Mesenchymal stem cell (in vitro differentiated cells and primary cell): ENCODE measurements at regions not wholly inside any gene's neighbourhood (a gene's known extent, or its start where the extent isn't known, plus 50 kb on each side); places are given as distances from the start of the nearest gene placed in this dataset.
"Not testable (repeated sequence)": the region's sequence is repeated elsewhere in the genome, so short reads cannot be mapped to it uniquely, and the experiment has no call there.

Source experiments
- DNase-seq: peaks from one replicate; pipeline ENCODE4 v3.0.0-alpha.2; 2013
- H2AFZ ChIP-seq: one replicate; pipeline ENCODE4 v1.6.1; 2013; ENCODE audit warnings: low read depth, mild to moderate bottlenecking, control low read depth, inconsistent platforms, low read length, moderate library complexity
- H2AK5ac ChIP-seq: 2 replicates; pipeline ENCODE4 v1.6.1; 2013; ENCODE audit warnings: low read length, moderate library complexity, mild to moderate bottlenecking, inconsistent platforms; ENCODE audit not compliant: severe bottlenecking
- H2BK120ac ChIP-seq: one replicate; pipeline ENCODE4 v1.6.1; 2013; ENCODE audit warnings: low read depth, mild to moderate bottlenecking, inconsistent platforms, low read length, moderate library complexity
- H2BK12ac ChIP-seq, 2 experiments: one replicate each; pipeline ENCODE4 v1.6.1; 2013; ENCODE audit warnings: inconsistent platforms in 2 of 2, low read length in 2 of 2, mild to moderate bottlenecking in 2 of 2, moderate library complexity in 2 of 2, control low read depth in 1 of 2
- H2BK15ac ChIP-seq: one replicate; pipeline ENCODE4 v1.6.1; 2013; ENCODE audit warnings: mild to moderate bottlenecking, low read depth, inconsistent platforms; ENCODE audit not compliant: poor library complexity, severe bottlenecking
- H2BK5ac ChIP-seq: 2 replicates; pipeline ENCODE4 v1.6.1; 2013; ENCODE audit warnings: low read depth, mild to moderate bottlenecking, low read length, control low read depth, inconsistent platforms; ENCODE audit not compliant: poor library complexity, severe bottlenecking
- H3K14ac ChIP-seq, 2 experiments: one replicate each; pipeline ENCODE4 v1.6.1; 2013; ENCODE audit warnings: inconsistent platforms in 2 of 2, low read length in 2 of 2, control low read depth in 1 of 2, mild to moderate bottlenecking in 1 of 2, moderate library complexity in 1 of 2
- H3K18ac ChIP-seq, 2 experiments: one replicate each; pipeline ENCODE4 v1.6.1; 2013; ENCODE audit warnings: inconsistent platforms in 2 of 2, low read length in 2 of 2, control low read depth in 1 of 2, low read depth in 1 of 2, mild to moderate bottlenecking in 1 of 2
- H3K23ac ChIP-seq, 2 experiments: one replicate each; pipeline ENCODE4 v1.6.1; 2013; ENCODE audit warnings: inconsistent platforms in 2 of 2, low read length in 2 of 2, mild to moderate bottlenecking in 2 of 2, moderate library complexity in 2 of 2, control low read depth in 1 of 2
- H3K27ac ChIP-seq: 2 replicates; pipeline ENCODE4 v1.5.1; 2013; ENCODE audit warnings: mild to moderate bottlenecking, moderate library complexity, low read length, control low read depth, inconsistent platforms; ENCODE audit not compliant: poor library complexity, severe bottlenecking
- H3K27me3 ChIP-seq, 2 experiments: 2 replicates each; pipeline versions ENCODE4 v1.6.1 to v1.7.0; 2013; ENCODE audit warnings: low read length in 2 of 2, mild to moderate bottlenecking in 2 of 2, moderate library complexity in 2 of 2, control low read depth in 1 of 2, inconsistent platforms in 1 of 2; ENCODE audit not compliant: control insufficient read depth in 1 of 2, insufficient read depth in 1 of 2
- H3K36me3 ChIP-seq, 2 experiments: 2 replicates each; pipeline versions ENCODE4 v1.6.1 to v1.7.0; 2013; ENCODE audit warnings: low read length in 2 of 2, control low read depth in 1 of 2, inconsistent platforms in 1 of 2, low read depth in 1 of 2, mild to moderate bottlenecking in 1 of 2; ENCODE audit not compliant: insufficient read depth in 2 of 2, control insufficient read depth in 1 of 2
- H3K4ac ChIP-seq, 2 experiments: one replicate each; pipeline ENCODE4 v1.6.1; 2013; ENCODE audit warnings: inconsistent platforms in 2 of 2, low read length in 2 of 2, mild to moderate bottlenecking in 2 of 2, moderate library complexity in 2 of 2, control low read depth in 1 of 2, low read depth in 1 of 2
- H3K4me1 ChIP-seq: 2 replicates; pipeline ENCODE4 v1.6.1; 2013; ENCODE audit warnings: low read depth, low read length, control low read depth; ENCODE audit not compliant: control insufficient read depth, insufficient read depth
- H3K4me2 ChIP-seq: 2 replicates; pipeline ENCODE4 v1.6.1; 2013; ENCODE audit warnings: low read length, mild to moderate bottlenecking, inconsistent platforms; ENCODE audit not compliant: poor library complexity, severe bottlenecking
- H3K4me3 ChIP-seq, 2 experiments: 2 replicates each; pipeline versions ENCODE4 v1.5.1 to v1.7.0; 2013; ENCODE audit warnings: low read length in 2 of 2, mild to moderate bottlenecking in 2 of 2, control low read depth in 1 of 2, low read depth in 1 of 2; ENCODE audit not compliant: insufficient read depth in 1 of 2
- H3K79me1 ChIP-seq: replicated peaks from 2 replicates; pipeline ENCODE4 v1.6.1; 2013; ENCODE audit warnings: mild to moderate bottlenecking, control low read depth, low read length, inconsistent platforms; ENCODE audit not compliant: poor library complexity, severe bottlenecking
- H3K9ac ChIP-seq: 2 replicates; pipeline ENCODE4 v1.7.0; 2013; ENCODE audit warnings: mild to moderate bottlenecking, low read length, moderate library complexity
- H3K9me3 ChIP-seq: 2 replicates; pipeline ENCODE4 v1.7.0; 2013; ENCODE audit warnings: mild to moderate bottlenecking, low read length; ENCODE audit not compliant: control insufficient read depth
- H4K8ac ChIP-seq: one replicate; pipeline ENCODE4 v1.6.1; 2013; ENCODE audit warnings: inconsistent platforms, mild to moderate bottlenecking, low read length, moderate library complexity
- H4K91ac ChIP-seq: one replicate; pipeline ENCODE4 v1.6.1; 2013; ENCODE audit warnings: mild to moderate bottlenecking, low read length, inconsistent platforms
- WGBS: methylation state at CpG from one replicate; pipeline ENCODE4 v1.1.7; 2013; ENCODE audit warnings: mixed read lengths; 5-methylcytosine and 5-hydroxymethylcytosine counted together

GRCh38 chr21:14015841-14016240, 194.9 kb downstream of the LIPI start:
- not testable (repeated sequence) for H3K14ac ChIP-seq, H3K23ac ChIP-seq, H3K4me1 ChIP-seq, DNase-seq, H2BK12ac ChIP-seq, H3K27ac ChIP-seq, H2AFZ ChIP-seq, H3K9me3 ChIP-seq, H3K79me1 ChIP-seq, H3K36me3 ChIP-seq, H4K91ac ChIP-seq, H2BK15ac ChIP-seq, H3K4ac ChIP-seq, H4K8ac ChIP-seq, H3K4me2 ChIP-seq, H2BK5ac ChIP-seq, H2BK120ac ChIP-seq, H3K27me3 ChIP-seq, H3K18ac ChIP-seq, H3K9ac ChIP-seq, H3K4me3 ChIP-seq, H2AK5ac ChIP-seq
- WGBS = 85% methylated on average over 5 of the region's 7 CpGs

GRCh38 chr21:14013623-14014498, 196.9 kb downstream of the LIPI start:
- not testable (repeated sequence) for H3K14ac ChIP-seq, H2AFZ ChIP-seq, H3K4ac ChIP-seq, H3K4me1 ChIP-seq, DNase-seq, H2AK5ac ChIP-seq, H2BK120ac ChIP-seq, H3K4me3 ChIP-seq, H3K79me1 ChIP-seq, H3K27me3 ChIP-seq, H3K9me3 ChIP-seq, H3K9ac ChIP-seq, H3K18ac ChIP-seq, H2BK15ac ChIP-seq, H3K36me3 ChIP-seq, H4K8ac ChIP-seq, H3K4me2 ChIP-seq, H4K91ac ChIP-seq, H3K27ac ChIP-seq, H2BK5ac ChIP-seq, H2BK12ac ChIP-seq, H3K23ac ChIP-seq
- 75% methylated on average over 16 of the region's 18 CpGs for WGBS

GRCh38 chr21:14013056-14013603, 197.6 kb downstream of the LIPI start:
- no peak overlapping the region for H4K91ac ChIP-seq
- H3K79me1 ChIP-seq = no peaks in the 10 kb centered on the region
- H2BK5ac ChIP-seq = no peak overlapping the region
- no peak overlapping the region for H3K4me2 ChIP-seq
- H2BK120ac ChIP-seq = no peak overlapping the region
- H3K9me3 ChIP-seq = no peaks in the 10 kb centered on the region
- no peaks in the 10 kb centered on the region for H3K4me1 ChIP-seq
- 64% methylated on average over 9 of the region's 10 CpGs for WGBS
- no peaks in the 10 kb centered on the region for H3K36me3 ChIP-seq
- H3K9ac ChIP-seq = no peak overlapping the region
- no peak for DNase-seq
- no peaks in the 10 kb centered on the region for H3K27me3 ChIP-seq
- H4K8ac ChIP-seq = no peak overlapping the region
- no peak overlapping the region for H2AK5ac ChIP-seq
- no peak overlapping the region for H3K18ac ChIP-seq
- no peak overlapping the region for H2AFZ ChIP-seq
- no peak overlapping the region for H3K27ac ChIP-seq
- H3K23ac ChIP-seq = no peak overlapping the region
- no peak overlapping the region for H2BK12ac ChIP-seq
- H3K4me3 ChIP-seq = no peak overlapping the region
- H3K14ac ChIP-seq = no peak overlapping the region
- no peak overlapping the region for H2BK15ac ChIP-seq
- H3K4ac ChIP-seq = no peak overlapping the region

GRCh38 chr21:14012409-14012808, 198.3 kb downstream of the LIPI start:
- no peak overlapping the region for H3K4ac ChIP-seq
- H3K9me3 ChIP-seq = no peaks in the 10 kb centered on the region
- H3K14ac ChIP-seq = no peak overlapping the region
- WGBS = 89% methylated on average over 3 of the region's 9 CpGs
- no peak overlapping the region for H3K23ac ChIP-seq
- H4K91ac ChIP-seq = no peak overlapping the region
- no peak overlapping the region for H3K27ac ChIP-seq
- H4K8ac ChIP-seq = no peak overlapping the region
- DNase-seq = no peak
- no peak overlapping the region for H2BK5ac ChIP-seq
- no peak overlapping the region for H3K4me2 ChIP-seq
- H2BK12ac ChIP-seq = no peak overlapping the region
- no peak overlapping the region for H2BK120ac ChIP-seq
- no peak overlapping the region for H2AFZ ChIP-seq
- H2BK15ac ChIP-seq = no peak overlapping the region
- no peak overlapping the region for H3K4me3 ChIP-seq
- no peak overlapping the region for H2AK5ac ChIP-seq
- H3K27me3 ChIP-seq = no peaks in the 10 kb centered on the region
- no peak overlapping the region for H3K9ac ChIP-seq
- no peaks in the 10 kb centered on the region for H3K4me1 ChIP-seq
- no peak overlapping the region for H3K18ac ChIP-seq
- H3K79me1 ChIP-seq = no peaks in the 10 kb centered on the region
- H3K36me3 ChIP-seq = no peaks in the 10 kb centered on the region
